ENCODE measurements at regions not wholly inside any gene's neighbourhood (a gene's known extent, or its start where the extent isn't known, plus 50 kb on each side); places are given as distances from the start of the nearest gene placed in this dataset.

GRCh38 chr9:135240871-135241311 lies 153.4 kb downstream of the OLFM1 start:
- no peak for ATAC-seq
- no peak for TF ChIP-seq ARNTL (CRISPR knock-in tag; IDR thresholded peaks at IDR 0.05; ENCODE audit: borderline replicate concordance, low read depth)
- TF ChIP-seq TCF4 (CRISPR knock-in tag; IDR thresholded peaks at IDR 0.05; ENCODE audit: borderline replicate concordance) = no peak
- no peak for TF ChIP-seq POU6F1 (CRISPR knock-in tag; IDR thresholded peaks at IDR 0.05; ENCODE audit: borderline replicate concordance, low read depth)
- no peak for TF ChIP-seq ZFP30 (CRISPR knock-in tag; IDR thresholded peaks at IDR 0.05)
- TF ChIP-seq ZC3H10 (CRISPR knock-in tag; IDR thresholded peaks at IDR 0.05) = no peak
- no peak for TF ChIP-seq SNAI2 (CRISPR knock-in tag; IDR thresholded peaks at IDR 0.05)
- TF ChIP-seq CSRNP3 (CRISPR knock-in tag; IDR thresholded peaks at IDR 0.05) = no peak
- no peak for TF ChIP-seq ZNF565 (CRISPR knock-in tag; conservative IDR thresholded peaks at IDR 0.05; ENCODE audit: low read depth)
- TF ChIP-seq GLIS3 (CRISPR knock-in tag; IDR thresholded peaks at IDR 0.05) = no peak

- no peak for TF ChIP-seq GLIS3 (CRISPR knock-in tag; IDR thresholded peaks at IDR 0.05)
- no peak for TF ChIP-seq ZFP30 (CRISPR knock-in tag; IDR thresholded peaks at IDR 0.05)
- no peak for TF ChIP-seq PPARA (CRISPR knock-in tag; IDR thresholded peaks at IDR 0.05; ENCODE audit: borderline replicate concordance)
- TF ChIP-seq ARNTL (CRISPR knock-in tag; IDR thresholded peaks at IDR 0.05; ENCODE audit: borderline replicate concordance, low read depth) = no peak
- TF ChIP-seq SNAI2 (CRISPR knock-in tag; IDR thresholded peaks at IDR 0.05) = no peak
- TF ChIP-seq CSDC2 (CRISPR knock-in tag; IDR thresholded peaks at IDR 0.05) = no peak
- TF ChIP-seq BACH2 (CRISPR knock-in tag; IDR thresholded peaks at IDR 0.05; ENCODE audit: borderline replicate concordance) = no peak
- no peak for TF ChIP-seq TSHZ2 (CRISPR knock-in tag; IDR thresholded peaks at IDR 0.05)
- TF ChIP-seq ZFP3 (CRISPR knock-in tag; IDR thresholded peaks at IDR 0.05) = no peak
- TF ChIP-seq ZNF70 (CRISPR knock-in tag; IDR thresholded peaks at IDR 0.05) = no peak
- no peak for TF ChIP-seq ZC3H10 (CRISPR knock-in tag; IDR thresholded peaks at IDR 0.05)
- no peak for TF ChIP-seq POU6F1 (CRISPR knock-in tag; IDR thresholded peaks at IDR 0.05; ENCODE audit: borderline replicate concordance, low read depth)
- TF ChIP-seq PATZ1 (CRISPR knock-in tag; IDR thresholded peaks at IDR 0.05; ENCODE audit: borderline replicate concordance) = no peak
- TF ChIP-seq CREB5 (CRISPR knock-in tag; IDR thresholded peaks at IDR 0.05; ENCODE audit: low read depth) = no peak
- no peak for TF ChIP-seq TCF4 (CRISPR knock-in tag; IDR thresholded peaks at IDR 0.05; ENCODE audit: borderline replicate concordance)
- no peak for TF ChIP-seq ESRRG (CRISPR knock-in tag; IDR thresholded peaks at IDR 0.05)
- TF ChIP-seq ZNF565 (CRISPR knock-in tag; conservative IDR thresholded peaks at IDR 0.05; ENCODE audit: low read depth) = no peak
- no peak for TF ChIP-seq RARB (CRISPR knock-in tag; IDR thresholded peaks at IDR 0.05)
- no peak for ATAC-seq
Measured at GRCh38 chr9:135241381-135242048, 154.0 kb downstream of the OLFM1 start.

Data from SK-N-SH treated with all-trans-retinoic acid at 6 μM for 48 hours (cell line).